ENCODE measurements at regions not wholly inside any gene's neighbourhood (a gene's known extent, or its start where the extent isn't known, plus 50 kb on each side); places are given as distances from the start of the nearest gene placed in this dataset.
A peak's percentile ranks its signal among the peaks of the same experiment; 100 is the strongest.

DNA sequence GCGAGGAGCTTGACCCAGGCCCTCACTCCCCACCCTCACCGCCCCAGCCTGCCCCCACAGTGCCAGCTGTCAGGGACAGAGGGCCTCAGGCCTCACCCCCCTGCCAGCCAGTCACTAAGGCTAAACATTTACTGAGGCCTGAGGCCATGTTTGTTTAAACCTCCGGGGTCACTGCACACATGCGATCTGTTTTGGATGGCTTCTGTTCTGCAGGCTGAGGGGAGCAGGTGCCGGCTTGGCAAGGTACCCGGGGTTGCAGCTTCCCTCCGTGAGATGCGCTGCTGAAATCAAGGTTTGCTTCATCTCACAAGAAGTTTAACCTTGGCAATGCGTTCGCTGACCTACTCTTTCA, 103.3 kb upstream of the BOD1 start:
- DNase-seq (ENCODE audit: low read depth, low spot score): peak; percentile 12

- no peak for DNase-seq (ENCODE audit: low read depth, low spot score)
These were observed 104.0 kb upstream of the BOD1 start for GRCh38 chr5:173720286-173720952.

- no peak for DNase-seq (ENCODE audit: low read depth, low spot score)
These were observed 104.6 kb upstream of the BOD1 start for GRCh38 chr5:173720953-173721600.

DNA sequence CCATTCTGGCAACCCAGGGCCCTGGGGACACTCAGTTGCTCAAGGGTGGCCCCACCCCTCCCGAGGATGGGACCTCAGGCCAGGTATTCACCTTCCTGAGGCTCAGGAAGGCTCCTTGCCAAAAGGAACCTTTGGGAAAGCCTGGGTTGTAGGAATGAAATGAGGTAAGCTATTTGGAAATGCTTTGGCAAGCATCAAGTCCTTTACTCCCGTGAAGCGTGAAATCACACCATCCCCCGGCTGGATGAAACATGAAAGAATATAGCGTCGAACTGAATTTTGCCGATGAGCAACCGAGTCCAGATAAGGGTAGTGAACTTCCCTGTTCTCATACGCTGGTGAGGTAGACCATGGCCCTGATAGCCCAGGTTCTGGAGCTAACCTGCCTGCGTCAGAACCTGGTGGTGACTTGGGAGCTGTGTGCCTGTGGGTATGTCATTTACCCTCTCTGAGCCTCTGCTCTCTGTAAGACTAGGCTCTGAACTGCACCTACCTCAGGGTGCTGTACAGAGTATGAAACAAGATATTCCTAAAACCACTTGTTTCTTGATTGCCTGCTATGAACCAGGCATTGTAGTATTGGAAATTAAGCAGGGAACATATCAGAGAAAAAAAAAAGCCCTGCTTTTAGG, 105.3 kb upstream of the BOD1 start:
- DNase-seq (ENCODE audit: low read depth, low spot score): no peak

- no peak for DNase-seq (ENCODE audit: low read depth, low spot score)
These were observed 110.6 kb upstream of the BOD1 start for GRCh38 chr5:173726846-173727557.

DNA sequence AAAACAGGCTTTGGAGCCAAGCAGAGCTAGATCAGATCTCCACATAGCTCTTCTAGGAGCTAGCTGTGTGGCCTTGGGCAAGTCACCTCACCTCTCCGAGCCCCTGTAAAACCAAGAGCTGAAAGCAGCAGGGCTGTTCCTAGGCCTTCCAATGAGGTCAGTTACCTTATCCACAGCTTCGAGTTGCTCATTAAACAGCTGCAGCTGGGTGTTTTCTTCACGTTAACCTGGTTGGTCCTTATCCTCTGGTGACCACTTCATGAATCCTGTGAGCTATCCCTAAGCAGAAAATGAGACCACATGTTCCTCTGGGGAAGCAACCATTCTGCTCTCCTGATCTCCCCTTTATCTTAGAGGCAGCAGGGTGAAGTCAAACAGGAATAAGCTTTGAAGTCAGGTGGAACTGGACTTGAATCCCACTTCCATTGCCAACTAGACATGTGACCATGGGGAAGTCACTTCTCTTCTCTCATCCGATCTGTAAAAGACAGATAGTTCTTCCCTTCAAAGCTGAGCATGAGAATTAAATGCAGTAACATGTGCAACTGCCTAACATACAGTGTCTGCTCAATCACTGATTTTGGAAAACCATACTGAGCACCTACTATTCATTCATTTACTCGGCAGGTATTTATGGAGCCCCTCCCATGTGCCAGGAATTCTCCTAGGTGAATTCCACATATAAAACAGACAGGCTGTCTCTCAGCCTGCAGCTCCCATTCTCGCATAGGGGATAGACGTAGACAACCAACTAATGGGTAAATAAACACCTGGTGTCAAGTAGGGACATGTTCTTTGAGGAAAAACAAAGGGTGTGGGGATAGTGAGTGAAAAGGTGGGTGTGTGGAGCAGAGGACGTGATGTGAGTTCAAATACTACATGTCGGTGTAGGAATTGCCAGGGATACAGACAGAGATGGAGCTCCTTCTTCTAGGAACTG, 111.7 kb upstream of the BOD1 start:
- no peak for DNase-seq (ENCODE audit: low read depth, low spot score)

GRCh38 chr5:173729079-173729765, 112.8 kb upstream of the BOD1 start:
- DNase-seq (ENCODE audit: low read depth, low spot score): no peak

- DNase-seq (ENCODE audit: low read depth, low spot score): no peak
These were observed 114.3 kb upstream of the BOD1 start for GRCh38 chr5:173730632-173731298.

DNA sequence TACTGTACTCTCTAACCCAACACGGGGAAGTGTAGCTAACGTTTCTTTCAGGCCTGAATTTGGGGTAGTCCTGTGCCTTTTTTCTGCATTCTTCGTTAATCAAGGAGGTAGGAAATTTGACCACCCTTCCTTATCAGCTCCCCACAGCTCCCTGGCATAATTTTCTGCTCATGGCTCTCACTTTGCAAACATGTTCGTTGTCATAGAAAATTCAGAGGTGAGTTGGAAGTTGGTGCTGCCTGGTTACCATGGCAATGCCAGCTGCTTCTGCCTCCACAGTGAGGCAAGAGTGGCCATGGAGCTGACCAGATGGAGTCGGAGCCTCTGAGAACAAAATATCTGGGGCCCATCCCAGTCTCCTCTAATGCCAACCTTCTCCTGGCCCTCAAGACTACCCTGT, 116.6 kb upstream of the BOD1 start:
- no peak for DNase-seq (ENCODE audit: low read depth, low spot score)

DNA sequence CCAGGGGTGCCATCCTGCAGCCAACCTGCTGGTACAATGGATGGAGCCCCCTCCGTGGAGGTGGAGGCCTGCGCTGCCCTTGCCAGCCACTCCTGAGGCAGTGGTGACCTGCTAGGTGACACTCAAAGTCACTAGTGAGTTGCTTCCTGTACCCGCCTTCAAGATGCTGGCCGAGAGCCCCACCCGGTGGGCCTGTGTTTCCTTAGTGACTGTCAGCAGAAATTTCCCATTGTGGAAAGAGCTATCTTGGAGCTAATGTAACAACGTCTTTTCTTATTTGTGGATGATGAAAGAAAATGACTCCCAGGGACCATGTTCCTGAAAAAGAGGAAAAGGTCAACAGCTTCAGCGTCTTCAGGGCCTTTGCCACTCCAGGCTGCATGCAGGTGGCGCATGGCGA, 117.0 kb upstream of the BOD1 start:
- DNase-seq (ENCODE audit: low read depth, low spot score): no peak

DNA sequence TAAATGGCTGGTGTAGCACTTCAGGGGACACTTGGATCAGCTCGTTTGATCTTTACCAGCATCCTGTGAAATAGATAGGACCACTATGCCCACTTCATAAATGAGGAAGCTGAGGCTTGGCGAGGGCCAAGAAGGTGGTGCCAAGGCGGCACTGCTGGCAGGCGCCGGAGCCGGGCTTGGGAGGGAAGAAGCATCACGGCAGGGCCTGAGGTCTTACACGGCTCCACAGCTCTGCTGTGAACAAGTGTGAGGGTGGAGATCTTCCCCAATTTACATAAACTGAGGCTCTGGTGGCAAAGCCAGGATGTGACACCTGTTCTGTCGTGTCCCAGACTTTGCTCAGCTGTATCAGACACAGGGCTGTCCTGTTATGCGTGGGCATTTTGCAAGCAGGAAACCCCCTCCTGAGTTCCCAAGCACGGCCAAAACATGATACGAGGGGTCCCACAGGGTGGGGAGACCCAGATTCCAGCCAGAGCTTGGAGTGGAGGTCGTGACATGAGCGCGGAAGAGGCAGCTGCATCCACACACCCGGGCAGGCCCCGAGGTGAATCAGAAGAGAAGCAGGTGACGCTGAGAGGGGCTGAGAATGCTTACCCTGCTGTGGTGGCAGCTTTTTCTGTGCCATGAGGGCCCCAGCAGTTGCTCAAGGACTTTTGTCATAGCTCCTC, 117.5 kb upstream of the BOD1 start:
- no peak for DNase-seq (ENCODE audit: low read depth, low spot score)

- no peak for DNase-seq (ENCODE audit: low read depth, low spot score)
These were observed 118.3 kb upstream of the BOD1 start for GRCh38 chr5:173734716-173735115.

GRCh38 chr5:173735184-173735583, 118.7 kb upstream of the BOD1 start:
- DNase-seq (ENCODE audit: low read depth, low spot score): no peak

- no peak for DNase-seq (ENCODE audit: low read depth, low spot score)
These were observed 119.2 kb upstream of the BOD1 start for GRCh38 chr5:173735691-173736090.

GRCh38 chr5:173736374-173736773, 119.9 kb upstream of the BOD1 start:
- no peak for DNase-seq (ENCODE audit: low read depth, low spot score)

DNA sequence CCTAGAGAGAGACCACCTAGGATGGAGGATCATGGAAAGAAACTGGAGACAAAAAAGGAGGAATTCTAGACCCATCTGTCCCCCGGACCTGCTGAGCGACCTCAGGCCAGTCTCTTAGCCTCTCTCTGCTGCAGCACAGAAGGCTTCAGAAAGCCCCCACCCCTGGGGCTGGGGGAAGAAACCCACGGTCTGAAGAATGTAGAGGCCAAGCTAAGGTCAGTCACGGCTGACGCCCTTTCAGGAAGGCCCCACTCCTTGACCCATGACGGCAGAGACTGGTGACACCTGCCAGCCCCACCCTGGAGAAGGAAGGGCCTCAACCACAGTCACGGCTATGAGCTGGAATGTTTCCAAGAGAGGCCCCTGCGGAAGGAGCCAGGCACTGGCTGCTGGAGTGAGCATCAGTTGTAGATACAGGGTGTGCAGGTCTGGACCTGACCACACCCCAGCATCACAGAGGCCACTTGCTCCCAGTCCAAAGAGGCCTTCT, 120.5 kb upstream of the BOD1 start:
- DNase-seq (ENCODE audit: low read depth, low spot score): no peak

GRCh38 chr5:173739741-173740140, 123.3 kb upstream of the BOD1 start:
- DNase-seq (ENCODE audit: low read depth, low spot score): no peak

DNA sequence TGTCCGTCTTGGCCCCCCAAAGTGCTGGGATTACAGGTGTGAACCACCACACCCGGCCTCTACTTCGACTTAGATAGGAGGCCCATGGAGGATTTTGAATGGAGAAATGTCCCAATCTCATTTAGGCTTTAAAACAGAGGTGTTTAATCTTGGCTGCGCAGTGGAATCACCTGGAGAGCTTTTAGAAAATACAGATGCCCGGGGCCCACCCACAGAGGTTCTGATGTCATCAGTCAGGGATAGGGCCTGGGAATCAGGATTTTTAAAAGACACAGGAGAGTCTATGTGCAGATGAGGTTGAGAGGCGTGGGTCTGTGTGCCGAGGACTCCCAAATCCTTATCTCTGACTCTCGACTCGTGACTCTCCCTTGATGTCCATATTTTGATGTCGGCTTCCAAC, 124.0 kb upstream of the BOD1 start:
- DNase-seq (ENCODE audit: low read depth, low spot score): no peak

GRCh38 chr5:173741087-173741486, 124.6 kb upstream of the BOD1 start:
- DNase-seq (ENCODE audit: low read depth, low spot score): no peak
